Activated CD4-positive, alpha-beta memory T cell treated with anti-CD3 and anti-CD28 coated beads for 36 hours (primary cell): ENCODE measurements at regions not wholly inside any gene's neighbourhood (a gene's known extent, or its start where the extent isn't known, plus 50 kb on each side); places are given as distances from the start of the nearest gene placed in this dataset.
"Not testable (repeated sequence)": the region's sequence is repeated elsewhere in the genome, so short reads cannot be mapped to it uniquely, and the experiment has no call there.

Experiments
- CTCF ChIA-PET: fragments of 350-600 bp; sonication (Branson Sonifier 250); formaldehyde crosslinking; loops from one replicate; lab custom pipeline; 2021; ENCODE audit warnings: antibody characterized with exemption, inconsistent platforms; lab: Charles Lee
- POLR2A ChIA-PET: fragments of 350-600 bp; sonication (Branson Sonifier 250); formaldehyde crosslinking; loops from one replicate; lab custom pipeline; 2021; ENCODE audit warnings: antibody characterized with exemption; lab: Charles Lee
- DNase-seq: peaks from one replicate; pipeline ENCODE4 v3.0.0-alpha.2; 2020
- H3K27ac Mint-ChIP-seq: one replicate; pipeline ENCODE4 v1.8.0; 2021; ENCODE audit warnings: mixed read lengths
- H3K27me3 Mint-ChIP-seq: one replicate; pipeline ENCODE4 v1.8.0; 2021; ENCODE audit warnings: mixed read lengths
- H3K36me3 Mint-ChIP-seq: one replicate; pipeline ENCODE4 v1.8.0; 2021; ENCODE audit warnings: mixed read lengths
- H3K4me1 Mint-ChIP-seq: one replicate; pipeline ENCODE4 v1.8.0; 2021; ENCODE audit warnings: low read depth, mixed read lengths
- H3K4me3 Mint-ChIP-seq: one replicate; pipeline ENCODE4 v1.8.0; 2021; ENCODE audit warnings: mild to moderate bottlenecking, mixed read lengths
- H3K9me3 Mint-ChIP-seq: one replicate; pipeline ENCODE4 v1.8.0; 2021; ENCODE audit warnings: mixed read lengths
- intact Hi-C: fragments of 100-400 bp; cut with micrococcal nuclease; formaldehyde crosslinking; loops from one replicate; pipeline ENCODE4 v1.15.1; 2023

GRCh38 chr9:106017198-106017740 lies 322.9 kb downstream of the TMEM38B start:
- intact Hi-C loops, result no loop called here
- no peaks in the 10 kb centered on the region for H3K4me1 Mint-ChIP-seq
- DNase-seq, result no peak
- no peak overlapping the region for H3K4me3 Mint-ChIP-seq
- CTCF ChIA-PET, result no interaction called here
- H3K36me3 Mint-ChIP-seq, result no peaks in the 10 kb centered on the region
- H3K9me3 Mint-ChIP-seq, result no peaks in the 10 kb centered on the region
- POLR2A ChIA-PET, result no interaction called here
- H3K27me3 Mint-ChIP-seq, result no peaks in the 10 kb centered on the region
- H3K27ac Mint-ChIP-seq, result no peak overlapping the region

- Mint-ChIP-seq H3K9me3 (no peaks in the 10 kb centered on the region), H3K27ac (no peak overlapping the region), H3K4me3 (no peak overlapping the region), H3K36me3 (no peaks in the 10 kb centered on the region), H3K4me1 (no peaks in the 10 kb centered on the region), H3K27me3 (no peaks in the 10 kb centered on the region)
- intact Hi-C loops, result no loop called here
- ChIA-PET CTCF (no interaction called here), POLR2A (no interaction called here)
- no peak for DNase-seq
These were observed 324.8 kb downstream of the TMEM38B start for GRCh38 chr9:106019039-106019680.

- no peak overlapping the region for H3K27ac Mint-ChIP-seq
- intact Hi-C loops, result no loop called here
- no peaks in the 10 kb centered on the region for H3K36me3 Mint-ChIP-seq
- no peak overlapping the region for H3K4me3 Mint-ChIP-seq
- H3K4me1 Mint-ChIP-seq, result no peaks in the 10 kb centered on the region
- no peaks in the 10 kb centered on the region for H3K9me3 Mint-ChIP-seq
- ChIA-PET POLR2A (no interaction called here), CTCF (no interaction called here)
- no peaks in the 10 kb centered on the region for H3K27me3 Mint-ChIP-seq
- DNase-seq, result no peak
These were observed 325.4 kb downstream of the TMEM38B start for GRCh38 chr9:106019702-106020101.

- Mint-ChIP-seq H3K9me3 (no peaks in the 10 kb centered on the region), H3K27ac (no peak overlapping the region), H3K27me3 (no peaks in the 10 kb centered on the region), H3K4me3 (no peak overlapping the region), H3K4me1 (no peaks in the 10 kb centered on the region), H3K36me3 (no peaks in the 10 kb centered on the region)
- POLR2A ChIA-PET, result no interaction called here
- intact Hi-C loops, result no loop called here
- CTCF ChIA-PET, result no interaction called here
- DNase-seq, result no peak
These were observed 325.8 kb downstream of the TMEM38B start for GRCh38 chr9:106020186-106020585.

- CTCF ChIA-PET, result interaction anchor here (0.6 kb wide), 1 partner anchor 41 kb away, joined by 4 read pairs; no protein-coding TSS in a partner anchor
- DNase-seq, result no peak
- POLR2A ChIA-PET, result no interaction called here
- Mint-ChIP-seq H3K36me3 (no peaks in the 10 kb centered on the region), H3K27me3 (no peaks in the 10 kb centered on the region), H3K27ac (no peak overlapping the region), H3K4me1 (no peaks in the 10 kb centered on the region), H3K9me3 (no peaks in the 10 kb centered on the region), H3K4me3 (no peak overlapping the region)
- intact Hi-C loops, result no loop called here
These were observed 329.1 kb downstream of the TMEM38B start for GRCh38 chr9:106023455-106023854.

- CTCF ChIA-PET, result no interaction called here
- Mint-ChIP-seq H3K27ac (no peak overlapping the region), H3K4me1 (no peaks in the 10 kb centered on the region), H3K36me3 (no peaks in the 10 kb centered on the region), H3K27me3 (no peaks in the 10 kb centered on the region), H3K4me3 (no peak overlapping the region), H3K9me3 (peaks cover 11% of the 10 kb centered on the region)
- DNase-seq, result no peak
- intact Hi-C loops, result no loop called here
- POLR2A ChIA-PET, result no interaction called here
These were observed 331.1 kb downstream of the TMEM38B start for GRCh38 chr9:106025453-106025852.

- peaks cover 13% of the 10 kb centered on the region for H3K9me3 Mint-ChIP-seq
- CTCF ChIA-PET, H3K36me3 Mint-ChIP-seq, H3K27me3 Mint-ChIP-seq, DNase-seq, H3K4me1 Mint-ChIP-seq, POLR2A ChIA-PET, H3K27ac Mint-ChIP-seq, intact Hi-C loops, H3K4me3 Mint-ChIP-seq: not testable (repeated sequence)
These were observed 335.8 kb downstream of the TMEM38B start for GRCh38 chr9:106030146-106030545.

GRCh38 chr9:106032978-106033377 lies 338.6 kb downstream of the TMEM38B start:
- intact Hi-C loops, result no loop called here
- no peak for DNase-seq
- ChIA-PET POLR2A (no interaction called here), CTCF (no interaction called here)
- H3K27me3 Mint-ChIP-seq, result no peaks in the 10 kb centered on the region
- H3K27ac Mint-ChIP-seq, result no peak overlapping the region
- H3K9me3 Mint-ChIP-seq, result peaks cover 14% of the 10 kb centered on the region
- no peak overlapping the region for H3K4me3 Mint-ChIP-seq
- H3K4me1 Mint-ChIP-seq, result no peaks in the 10 kb centered on the region
- no peaks in the 10 kb centered on the region for H3K36me3 Mint-ChIP-seq

GRCh38 chr9:106035806-106036205 lies 341.5 kb downstream of the TMEM38B start:
- H3K27ac Mint-ChIP-seq, result no peak overlapping the region
- no peak for DNase-seq
- intact Hi-C loops, result no loop called here
- ChIA-PET POLR2A (no interaction called here), CTCF (no interaction called here)
- no peak overlapping the region for H3K4me3 Mint-ChIP-seq
- no peaks in the 10 kb centered on the region for H3K27me3 Mint-ChIP-seq
- H3K9me3 Mint-ChIP-seq, result peaks cover 6% of the 10 kb centered on the region
- no peaks in the 10 kb centered on the region for H3K4me1 Mint-ChIP-seq
- no peaks in the 10 kb centered on the region for H3K36me3 Mint-ChIP-seq

- Mint-ChIP-seq H3K27me3 (no peaks in the 10 kb centered on the region), H3K36me3 (no peaks in the 10 kb centered on the region), H3K9me3 (peaks cover 10% of the 10 kb centered on the region), H3K27ac (no peak overlapping the region), H3K4me1 (no peaks in the 10 kb centered on the region), H3K4me3 (no peak overlapping the region)
- intact Hi-C loops, result no loop called here
- ChIA-PET POLR2A (no interaction called here), CTCF (no interaction called here)
- DNase-seq, result no peak
These were observed 344.1 kb downstream of the TMEM38B start for GRCh38 chr9:106038266-106039001.

- intact Hi-C loops, result no loop called here
- Mint-ChIP-seq H3K4me1 (no peaks in the 10 kb centered on the region), H3K9me3 (peaks cover 10% of the 10 kb centered on the region), H3K27ac (no peak overlapping the region), H3K4me3 (no peak overlapping the region), H3K27me3 (no peaks in the 10 kb centered on the region), H3K36me3 (no peaks in the 10 kb centered on the region)
- ChIA-PET CTCF (no interaction called here), POLR2A (no interaction called here)
- no peak for DNase-seq
These were observed 345.0 kb downstream of the TMEM38B start for GRCh38 chr9:106039151-106039935.

- H3K4me1 Mint-ChIP-seq, H3K36me3 Mint-ChIP-seq, H3K4me3 Mint-ChIP-seq, H3K27ac Mint-ChIP-seq, POLR2A ChIA-PET, intact Hi-C loops, H3K27me3 Mint-ChIP-seq, DNase-seq, CTCF ChIA-PET: not testable (repeated sequence)
- peaks cover 12% of the 10 kb centered on the region for H3K9me3 Mint-ChIP-seq
These were observed 347.6 kb downstream of the TMEM38B start for GRCh38 chr9:106041920-106042319.
